ENCODE measurements at regions not wholly inside any gene's neighbourhood (a gene's known extent, or its start where the extent isn't known, plus 50 kb on each side); places are given as distances from the start of the nearest gene placed in this dataset.
"Not testable (repeated sequence)": the region's sequence is repeated elsewhere in the genome, so short reads cannot be mapped to it uniquely, and the experiment has no call there.

- no peak for DNase-seq
These were observed 281.7 kb upstream of the CXADR start for GRCh38 chr21:17231124-17231523.

GRCh38 chr21:17231771-17232170, 281.1 kb upstream of the CXADR start:
- DNase-seq, result no peak

- DNase-seq, result no peak
These were observed 274.4 kb upstream of the CXADR start for GRCh38 chr21:17238468-17238867.

GRCh38 chr21:17250778-17251241, 262.0 kb upstream of the CXADR start:
- no peak for DNase-seq

GRCh38 chr21:17257784-17258183, 255.1 kb upstream of the CXADR start:
- DNase-seq, result no peak

GRCh38 chr21:17264182-17264581, 248.7 kb upstream of the CXADR start:
- DNase-seq, result no peak

DNA sequence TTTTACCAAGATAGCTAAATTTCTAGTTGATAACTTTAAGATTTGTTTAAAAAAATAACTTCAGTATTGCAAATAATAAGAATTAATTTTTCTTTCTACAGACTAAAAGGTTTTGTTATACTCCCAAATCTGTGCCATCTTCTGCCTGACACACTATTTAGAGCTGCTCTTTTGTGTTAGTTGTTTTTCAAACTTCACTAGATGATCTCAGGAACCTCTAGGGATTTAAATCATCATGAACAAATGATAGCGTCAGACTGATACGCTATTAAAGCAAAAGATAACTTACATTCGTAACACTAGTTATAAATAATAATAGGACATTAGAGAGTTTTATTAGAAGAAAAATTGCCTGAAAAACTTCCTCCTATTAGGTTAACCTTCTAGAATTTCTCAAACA, 243.1 kb upstream of the CXADR start:
- no peak for DNase-seq

DNA sequence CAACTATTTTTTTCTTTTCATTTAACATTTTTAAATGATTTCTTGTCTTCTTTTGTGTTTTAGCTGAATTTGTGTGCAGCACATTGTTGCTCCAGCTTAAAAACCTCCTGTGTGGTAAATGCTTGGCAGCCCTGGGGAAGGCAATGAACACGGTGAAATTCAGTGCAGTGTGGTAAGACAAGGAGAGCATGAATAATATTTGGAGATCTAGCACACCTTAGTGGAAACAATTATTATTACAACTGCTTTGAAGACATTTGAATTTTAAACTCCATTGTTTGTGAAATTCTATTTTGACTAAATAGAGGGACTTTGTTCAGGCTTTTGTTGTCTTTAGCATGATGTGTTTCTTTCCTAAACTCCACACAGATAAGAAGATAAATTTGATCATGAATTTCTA, 242.6 kb upstream of the CXADR start:
- DNase-seq, result no peak

GRCh38 chr21:17279663-17280062, 233.2 kb upstream of the CXADR start:
- no peak for DNase-seq

DNA sequence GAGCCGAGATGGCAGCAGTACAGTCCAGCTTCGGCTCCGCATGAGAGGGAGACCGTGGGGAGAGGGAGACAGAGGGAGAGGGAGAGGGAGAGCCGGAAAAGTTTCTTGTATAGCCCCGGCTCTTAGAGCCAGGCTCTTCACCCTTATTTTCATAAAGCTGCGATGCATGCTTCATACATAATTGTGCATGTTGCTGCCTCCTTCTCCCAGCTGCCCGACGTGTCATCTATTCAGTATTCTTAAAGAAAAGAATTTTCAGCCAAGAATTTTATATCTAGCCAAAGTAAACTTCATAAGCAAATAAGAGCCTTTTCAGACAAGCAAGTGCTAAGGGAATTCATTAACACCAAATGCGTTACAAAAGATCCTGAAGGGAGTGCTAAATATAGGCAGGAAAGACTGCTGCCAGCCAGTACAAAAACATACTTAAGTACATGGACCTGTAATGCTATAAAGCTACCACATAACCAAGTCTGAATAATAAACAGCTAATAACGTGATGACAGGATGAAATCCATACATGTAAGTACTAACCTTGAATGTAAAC, 219.8 kb upstream of the CXADR start:
- not testable (repeated sequence) for DNase-seq

DNA sequence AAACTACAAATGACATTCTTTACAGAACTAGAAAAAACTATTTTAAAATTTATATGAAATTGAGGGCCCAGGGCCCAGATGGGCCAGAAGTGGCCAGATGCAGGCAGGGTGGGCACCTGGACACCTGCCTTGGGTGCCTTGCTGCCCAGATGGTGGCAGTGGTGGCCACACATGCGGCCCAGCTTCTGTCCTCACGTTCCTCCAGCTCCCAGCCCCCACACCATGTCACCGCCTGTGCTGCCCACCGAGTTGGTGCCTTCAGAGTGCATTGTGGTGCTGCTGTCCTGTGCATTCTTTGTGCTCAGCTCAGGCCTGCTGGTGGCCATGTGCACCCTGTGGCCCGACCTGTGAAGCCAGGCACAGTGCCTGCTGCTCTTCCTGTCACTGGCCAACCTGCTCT, 216.8 kb upstream of the CXADR start:
- DNase-seq, result no peak

GRCh38 chr21:17299576-17299975, 213.3 kb upstream of the CXADR start:
- not testable (repeated sequence) for DNase-seq

DNA sequence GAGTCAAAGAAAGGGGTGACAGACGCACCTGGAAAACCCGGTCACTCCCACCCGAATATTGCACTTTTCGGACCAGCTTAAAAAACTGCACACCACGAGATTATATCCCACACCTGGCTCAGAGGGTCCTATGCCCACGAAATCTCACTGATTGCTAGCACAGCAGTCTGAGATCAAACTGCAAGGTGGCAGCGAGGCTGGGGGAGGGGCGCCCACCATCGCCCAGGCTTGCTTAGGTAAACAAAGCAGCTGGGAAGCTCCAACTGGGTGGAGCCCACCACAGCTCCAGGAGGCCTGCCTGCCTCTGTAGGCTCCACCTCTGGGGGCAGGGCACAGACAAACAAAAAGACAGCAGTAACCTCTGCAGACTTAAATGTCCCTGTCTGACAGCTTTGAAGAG, 185.1 kb upstream of the CXADR start:
- DNase-seq, result not testable (repeated sequence)

- no peak for DNase-seq
These were observed 178.4 kb upstream of the CXADR start for GRCh38 chr21:17334484-17334883.

- no peak for DNase-seq
These were observed 172.8 kb upstream of the CXADR start for GRCh38 chr21:17340081-17340480.

DNA sequence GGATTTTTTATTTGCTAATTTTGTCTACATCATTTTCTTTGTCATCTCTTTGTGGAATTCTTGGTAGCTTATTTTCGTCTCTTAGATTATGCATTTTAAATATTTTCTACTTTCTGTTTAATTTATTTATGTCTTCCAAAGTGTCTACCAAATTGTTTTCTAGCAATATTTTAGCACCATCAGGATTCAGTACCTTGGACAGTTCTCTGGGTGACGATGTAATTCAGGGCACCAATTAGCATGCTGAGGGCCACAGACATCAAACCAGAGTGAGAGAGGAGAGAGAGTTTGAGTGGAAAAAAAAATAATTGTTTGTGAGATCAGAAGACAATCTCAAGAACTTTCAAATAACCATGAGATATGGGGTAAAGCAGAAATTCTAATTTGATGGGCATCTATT, 169.8 kb upstream of the CXADR start:
- DNase-seq, result peak in 2 of 3 donors; percentile 5 to 8

GRCh38 chr21:17348357-17348756, 164.5 kb upstream of the CXADR start:
- no peak for DNase-seq

DNA sequence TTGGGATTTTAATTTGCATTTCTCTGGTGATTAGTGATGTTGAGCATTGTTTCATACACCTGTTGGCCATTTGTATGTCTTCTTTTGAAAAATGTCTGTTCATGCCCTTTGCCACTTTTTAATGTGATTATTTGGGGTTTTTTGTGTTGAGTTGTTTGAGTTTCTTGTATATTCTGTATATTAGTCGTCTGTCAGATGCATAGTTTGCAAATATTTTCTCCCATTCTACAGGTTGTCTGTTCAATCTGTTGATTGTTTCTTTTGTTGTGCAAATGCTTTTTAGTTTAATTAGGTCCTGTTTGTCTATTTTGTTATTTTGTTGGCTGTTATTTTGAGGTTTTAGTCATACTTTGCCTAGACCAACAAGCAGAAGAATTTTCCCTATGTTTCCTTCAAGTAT, 164.0 kb upstream of the CXADR start:
- DNase-seq, result no peak

DNA sequence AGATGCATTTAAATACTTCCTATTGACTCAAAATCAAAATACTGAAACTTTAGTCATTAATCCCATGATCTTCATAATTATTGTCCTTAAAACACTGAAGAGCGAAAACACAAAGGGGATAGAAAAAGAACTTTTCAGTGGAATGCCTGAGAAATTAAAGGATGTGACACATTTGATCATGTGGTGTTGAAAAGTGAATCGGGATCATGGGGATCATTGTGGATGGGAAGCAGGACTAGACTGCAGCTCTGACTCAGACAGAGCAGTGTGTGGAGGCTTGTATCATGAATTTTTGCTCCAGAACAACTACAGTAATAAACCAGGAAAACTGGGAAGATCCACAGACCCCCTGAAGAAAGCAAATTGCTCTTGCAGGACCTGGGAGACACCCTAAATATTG, 161.1 kb upstream of the CXADR start:
- DNase-seq, result no peak

GRCh38 chr21:17352996-17353655, 159.7 kb upstream of the CXADR start:
- DNase-seq, result no peak

- DNase-seq, result no peak
These were observed 153.1 kb upstream of the CXADR start for GRCh38 chr21:17359781-17360180.

- no peak for DNase-seq
These were observed 144.0 kb upstream of the CXADR start for GRCh38 chr21:17368748-17369363.

DNA sequence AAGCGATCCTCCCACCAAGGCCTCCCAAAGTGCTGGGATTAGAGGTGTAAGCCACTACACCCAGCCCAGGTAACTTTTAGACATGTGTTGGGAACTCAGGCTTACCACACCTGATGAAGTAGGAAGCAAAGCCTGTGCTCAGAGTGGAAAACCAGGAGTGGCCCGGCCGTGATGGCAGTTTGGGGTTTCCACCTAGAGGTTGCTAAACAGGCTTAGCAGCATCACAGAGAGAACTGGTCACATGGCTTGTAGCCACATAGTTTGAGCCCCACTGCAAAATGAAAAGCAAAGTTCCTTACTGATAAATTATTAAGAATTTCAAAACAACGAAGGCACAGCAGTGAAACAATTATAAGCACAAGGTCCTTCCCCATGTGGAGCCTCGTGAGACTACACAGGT, 142.6 kb upstream of the CXADR start:
- DNase-seq, result no peak

GRCh38 chr21:17370916-17371315, 141.9 kb upstream of the CXADR start:
- no peak for DNase-seq

DNA sequence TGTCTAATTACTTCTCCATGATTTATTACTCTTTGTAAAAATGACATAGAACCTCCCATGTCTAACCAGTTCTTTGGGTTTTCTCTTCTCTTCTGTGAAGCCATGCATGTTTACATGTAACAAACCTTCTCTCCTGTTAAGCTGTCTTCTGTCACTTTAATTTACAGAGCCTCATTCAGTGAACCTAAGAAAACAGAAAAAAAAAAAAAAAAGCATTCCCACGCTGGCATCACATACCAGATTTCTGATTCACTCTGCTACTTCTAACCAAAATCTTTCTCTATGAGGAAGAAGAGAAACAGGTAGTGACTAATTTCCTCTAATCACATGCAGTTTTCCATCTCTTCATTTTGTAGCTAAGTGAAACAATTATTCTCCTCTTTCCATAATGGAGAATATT, 141.4 kb upstream of the CXADR start:
- no peak for DNase-seq

Measured in suppressor macrophage treated with lipopolysaccharide for 1 hour (primary cell).